ENCODE measurements at regions not wholly inside any gene's neighbourhood (a gene's known extent, or its start where the extent isn't known, plus 50 kb on each side); places are given as distances from the start of the nearest gene placed in this dataset.
"Not testable (repeated sequence)": the region's sequence is repeated elsewhere in the genome, so short reads cannot be mapped to it uniquely, and the experiment has no call there.

GRCh38 chr1:224554056-224554455 is 62.1 kb upstream of the CNIH3 start:
- no peak for ATAC-seq
- 56 to 58% methylated on average over 4 of the region's 4 CpGs for WGBS, 2 donors

GRCh38 chr1:224554620-224555259 is 61.4 kb upstream of the CNIH3 start:
- Histone ChIP-seq H3K4me3 (no peak overlapping the region), H3K27ac (no peak overlapping the region), H3K9me3 (no peaks in the 10 kb centered on the region), H3K36me3 (replicated peaks in 1 of 2; ENCODE audit: insufficient read depth in 1 of 2, low read depth in 2 of 2) (no peaks in the 10 kb centered on the region), H3K4me1 (no peaks in the 10 kb centered on the region), H3K27me3 (no peaks in the 10 kb centered on the region)
- intact Hi-C loops (cut with DNase I) = no loop called here
- ATAC-seq (no peak), DNase-seq (no peak)
- TF ChIP-seq CTCF (IDR thresholded peaks at IDR 0.05) = no peak
- no peak for TF ChIP-seq POLR2A (IDR thresholded peaks at IDR 0.05)
- 82 to 85% methylated on average over 4 of the region's 4 CpGs for WGBS, 2 donors

More at GRCh38 chr1:224554056-224554455, 62.1 kb upstream of the CNIH3 start:
- no peaks in the 10 kb centered on the region for H3K9me3 ChIP-seq
- no peaks in the 10 kb centered on the region for H3K4me1 ChIP-seq
- H3K4me3 ChIP-seq = no peak overlapping the region
- H3K27ac ChIP-seq = no peak overlapping the region
- intact Hi-C loops (cut with DNase I) = no loop called here
- H3K36me3 ChIP-seq (replicated peaks in 1 of 2; ENCODE audit: insufficient read depth in 1 of 2, low read depth in 2 of 2) = no peaks in the 10 kb centered on the region
- no peaks in the 10 kb centered on the region for H3K27me3 ChIP-seq
- DNase-seq = no peak
- no peak for TF ChIP-seq CTCF (IDR thresholded peaks at IDR 0.05)
- TF ChIP-seq POLR2A (IDR thresholded peaks at IDR 0.05) = no peak

GRCh38 chr1:224558904-224559303 is 57.2 kb upstream of the CNIH3 start:
- Histone ChIP-seq H3K9me3 (no peaks in the 10 kb centered on the region), H3K4me1 (no peaks in the 10 kb centered on the region), H3K4me3 (no peak overlapping the region), H3K36me3 (replicated peaks in 1 of 2; ENCODE audit: insufficient read depth in 1 of 2, low read depth in 2 of 2) (no peaks in the 10 kb centered on the region), H3K27me3 (no peaks in the 10 kb centered on the region), H3K27ac (no peak overlapping the region)
- WGBS, 2 donors = 57 to 65% methylated on average over 3 of the region's 3 CpGs
- ATAC-seq (no peak), DNase-seq (no peak)
- TF ChIP-seq POLR2A (IDR thresholded peaks at IDR 0.05) (no peak), CTCF (IDR thresholded peaks at IDR 0.05) (no peak)
- intact Hi-C loops (cut with DNase I) = no loop called here

- Histone ChIP-seq H3K9me3 (no peaks in the 10 kb centered on the region), H3K27ac (no peak overlapping the region), H3K4me1 (no peaks in the 10 kb centered on the region), H3K27me3 (no peaks in the 10 kb centered on the region), H3K36me3 (replicated peaks in 1 of 2; ENCODE audit: insufficient read depth in 1 of 2, low read depth in 2 of 2) (no peaks in the 10 kb centered on the region), H3K4me3 (no peak overlapping the region)
- TF ChIP-seq POLR2A (IDR thresholded peaks at IDR 0.05) (no peak), CTCF (IDR thresholded peaks at IDR 0.05) (no peak)
- 95 to 96% methylated on average over 5 of the region's 5 CpGs for WGBS, 2 donors
- ATAC-seq (no peak), DNase-seq (no peak)
- intact Hi-C loops (cut with DNase I) = no loop called here
Observed at GRCh38 chr1:224559981-224560728, 56.0 kb upstream of the CNIH3 start.

- H3K4me1 ChIP-seq; intact Hi-C loops (cut with DNase I); ATAC-seq: not testable (repeated sequence)
Observed at GRCh38 chr1:224562881-224563280, 53.2 kb upstream of the CNIH3 start.

More at GRCh38 chr1:224562881-224563280, 53.2 kb upstream of the CNIH3 start:
- not testable (repeated sequence) for H3K36me3 ChIP-seq (replicated peaks in 1 of 2; ENCODE audit: insufficient read depth in 1 of 2, low read depth in 2 of 2); H3K4me3 ChIP-seq; H3K27ac ChIP-seq; H3K9me3 ChIP-seq; DNase-seq; H3K27me3 ChIP-seq

Measured in body of pancreas (tissue), 4 donors.